ENCODE measurements at regions not wholly inside any gene's neighbourhood (a gene's known extent, or its start where the extent isn't known, plus 50 kb on each side); places are given as distances from the start of the nearest gene placed in this dataset.

- no peak overlapping the region for H2BK15ac ChIP-seq (ENCODE audit: low read depth, poor library complexity, severe bottlenecking)
- H2BK120ac ChIP-seq (ENCODE audit: low read depth, low read length), result no peak overlapping the region
- H3K4me1 ChIP-seq (ENCODE audit: control insufficient read depth, insufficient read depth, low read depth, low read length), result no peaks in the 10 kb centered on the region
- no peak overlapping the region for H3K14ac ChIP-seq (ENCODE audit: low read length in 2 of 2)
- H3K4me3 ChIP-seq (ENCODE audit: insufficient read depth in 1 of 2, low read depth in 1 of 2, low read length in 2 of 2), result no peak overlapping the region
- no peak overlapping the region for H4K91ac ChIP-seq (ENCODE audit: low read length)
- H2BK5ac ChIP-seq (ENCODE audit: low read depth, low read length, poor library complexity, severe bottlenecking), result no peak overlapping the region
- H3K4me2 ChIP-seq (ENCODE audit: low read length, poor library complexity, severe bottlenecking), result no peak overlapping the region
- H3K18ac ChIP-seq (ENCODE audit: low read depth in 1 of 2, low read length in 2 of 2), result no peak overlapping the region
- H3K23ac ChIP-seq (ENCODE audit: low read length in 2 of 2), result no peak overlapping the region
- 0% methylated on average over 1 of the region's 1 CpG for WGBS
- H2AFZ ChIP-seq (ENCODE audit: low read depth, low read length), result no peak overlapping the region
- no peak overlapping the region for H4K8ac ChIP-seq (ENCODE audit: low read length)
- H3K36me3 ChIP-seq (ENCODE audit: control insufficient read depth in 1 of 2, insufficient read depth in 2 of 2, low read depth in 1 of 2, low read length in 2 of 2), result no peaks in the 10 kb centered on the region
- no peak overlapping the region for H3K27ac ChIP-seq (ENCODE audit: low read length, poor library complexity, severe bottlenecking)
- DNase-seq, result no peak
- peaks cover 12% of the 10 kb centered on the region for H3K9me3 ChIP-seq (ENCODE audit: control insufficient read depth, low read length)
- H2BK12ac ChIP-seq (ENCODE audit: low read length in 2 of 2), result no peak overlapping the region
- H3K27me3 ChIP-seq (ENCODE audit: control insufficient read depth in 1 of 2, insufficient read depth in 1 of 2, low read length in 2 of 2), result no peaks in the 10 kb centered on the region
- H2AK5ac ChIP-seq (ENCODE audit: low read length, severe bottlenecking), result no peak overlapping the region
- no peak overlapping the region for H3K9ac ChIP-seq (ENCODE audit: low read length)
- no peaks in the 10 kb centered on the region for H3K79me1 ChIP-seq (replicated peaks; ENCODE audit: low read length, poor library complexity, severe bottlenecking)
- no peak overlapping the region for H3K4ac ChIP-seq (ENCODE audit: low read depth in 1 of 2, low read length in 2 of 2)
Observed at GRCh38 chr12:73517859-73518258, 1019.8 kb upstream of the ATXN7L3B start.

GRCh38 chr12:73529231-73529630 is 1008.4 kb upstream of the ATXN7L3B start:
- Histone ChIP-seq H3K9ac (ENCODE audit: low read length) (no peak overlapping the region), H3K18ac (ENCODE audit: low read depth in 1 of 2, low read length in 2 of 2) (no peak overlapping the region)

GRCh38 chr12:73529954-73530353 is 1007.7 kb upstream of the ATXN7L3B start:
- no peak for DNase-seq
- no peaks in the 10 kb centered on the region for H3K36me3 ChIP-seq (ENCODE audit: control insufficient read depth in 1 of 2, insufficient read depth in 2 of 2, low read depth in 1 of 2, low read length in 2 of 2)
- no peak overlapping the region for H3K9ac ChIP-seq (ENCODE audit: low read length)
- H3K4me2 ChIP-seq (ENCODE audit: low read length, poor library complexity, severe bottlenecking), result no peak overlapping the region
- H3K27ac ChIP-seq (ENCODE audit: low read length, poor library complexity, severe bottlenecking), result no peak overlapping the region
- H3K4ac ChIP-seq (ENCODE audit: low read depth in 1 of 2, low read length in 2 of 2), result no peak overlapping the region
- H2BK5ac ChIP-seq (ENCODE audit: low read depth, low read length, poor library complexity, severe bottlenecking), result no peak overlapping the region
- H2BK120ac ChIP-seq (ENCODE audit: low read depth, low read length), result no peak overlapping the region
- no peak overlapping the region for H3K18ac ChIP-seq (ENCODE audit: low read depth in 1 of 2, low read length in 2 of 2)
- H2AFZ ChIP-seq (ENCODE audit: low read depth, low read length), result no peak overlapping the region
- no peaks in the 10 kb centered on the region for H3K4me1 ChIP-seq (ENCODE audit: control insufficient read depth, insufficient read depth, low read depth, low read length)
- no peaks in the 10 kb centered on the region for H3K79me1 ChIP-seq (replicated peaks; ENCODE audit: low read length, poor library complexity, severe bottlenecking)
- no peak overlapping the region for H3K4me3 ChIP-seq (ENCODE audit: insufficient read depth in 1 of 2, low read depth in 1 of 2, low read length in 2 of 2)
- no peak overlapping the region for H2BK15ac ChIP-seq (ENCODE audit: low read depth, poor library complexity, severe bottlenecking)
- H4K8ac ChIP-seq (ENCODE audit: low read length), result no peak overlapping the region
- H3K14ac ChIP-seq (ENCODE audit: low read length in 2 of 2), result no peak overlapping the region
- no peak overlapping the region for H2BK12ac ChIP-seq (ENCODE audit: low read length in 2 of 2)
- peaks cover 8% of the 10 kb centered on the region for H3K9me3 ChIP-seq (ENCODE audit: control insufficient read depth, low read length)
- H3K27me3 ChIP-seq (ENCODE audit: control insufficient read depth in 1 of 2, insufficient read depth in 1 of 2, low read length in 2 of 2), result no peaks in the 10 kb centered on the region
- H4K91ac ChIP-seq (ENCODE audit: low read length), result no peak overlapping the region
- no peak overlapping the region for H2AK5ac ChIP-seq (ENCODE audit: low read length, severe bottlenecking)
- H3K23ac ChIP-seq (ENCODE audit: low read length in 2 of 2), result no peak overlapping the region

More at GRCh38 chr12:73529231-73529630, 1008.4 kb upstream of the ATXN7L3B start:
- Histone ChIP-seq H4K8ac (ENCODE audit: low read length) (no peak overlapping the region), H3K4me1 (ENCODE audit: control insufficient read depth, insufficient read depth, low read depth, low read length) (no peaks in the 10 kb centered on the region), H3K4ac (ENCODE audit: low read depth in 1 of 2, low read length in 2 of 2) (no peak overlapping the region), H2AFZ (ENCODE audit: low read depth, low read length) (no peak overlapping the region), H4K91ac (ENCODE audit: low read length) (no peak overlapping the region), H3K27ac (ENCODE audit: low read length, poor library complexity, severe bottlenecking) (no peak overlapping the region), H3K79me1 (replicated peaks; ENCODE audit: low read length, poor library complexity, severe bottlenecking) (no peaks in the 10 kb centered on the region), H2BK120ac (ENCODE audit: low read depth, low read length) (no peak overlapping the region), H2BK12ac (ENCODE audit: low read length in 2 of 2) (no peak overlapping the region), H2AK5ac (ENCODE audit: low read length, severe bottlenecking) (no peak overlapping the region), H3K9me3 (ENCODE audit: control insufficient read depth, low read length) (peaks cover 12% of the 10 kb centered on the region), H3K36me3 (ENCODE audit: control insufficient read depth in 1 of 2, insufficient read depth in 2 of 2, low read depth in 1 of 2, low read length in 2 of 2) (no peaks in the 10 kb centered on the region), H3K4me3 (ENCODE audit: insufficient read depth in 1 of 2, low read depth in 1 of 2, low read length in 2 of 2) (no peak overlapping the region), H2BK5ac (ENCODE audit: low read depth, low read length, poor library complexity, severe bottlenecking) (no peak overlapping the region), H3K14ac (ENCODE audit: low read length in 2 of 2) (no peak overlapping the region), H3K4me2 (ENCODE audit: low read length, poor library complexity, severe bottlenecking) (no peak overlapping the region), H3K23ac (ENCODE audit: low read length in 2 of 2) (no peak overlapping the region), H2BK15ac (ENCODE audit: low read depth, poor library complexity, severe bottlenecking) (no peak overlapping the region), H3K27me3 (ENCODE audit: control insufficient read depth in 1 of 2, insufficient read depth in 1 of 2, low read length in 2 of 2) (no peaks in the 10 kb centered on the region)
- DNase-seq, result no peak
- WGBS, result no CpG with 5 or more reads among the region's 1 CpG

- Histone ChIP-seq H3K4ac (ENCODE audit: low read depth in 1 of 2, low read length in 2 of 2) (no peak overlapping the region), H3K4me1 (ENCODE audit: control insufficient read depth, insufficient read depth, low read depth, low read length) (no peaks in the 10 kb centered on the region), H4K8ac (ENCODE audit: low read length) (no peak overlapping the region), H3K14ac (ENCODE audit: low read length in 2 of 2) (no peak overlapping the region), H3K4me2 (ENCODE audit: low read length, poor library complexity, severe bottlenecking) (no peak overlapping the region), H3K9ac (ENCODE audit: low read length) (no peak overlapping the region), H3K79me1 (replicated peaks; ENCODE audit: low read length, poor library complexity, severe bottlenecking) (no peaks in the 10 kb centered on the region), H4K91ac (ENCODE audit: low read length) (no peak overlapping the region), H3K27ac (ENCODE audit: low read length, poor library complexity, severe bottlenecking) (no peak overlapping the region), H2BK15ac (ENCODE audit: low read depth, poor library complexity, severe bottlenecking) (no peak overlapping the region), H2AK5ac (ENCODE audit: low read length, severe bottlenecking) (no peak overlapping the region), H2BK120ac (ENCODE audit: low read depth, low read length) (no peak overlapping the region), H3K23ac (ENCODE audit: low read length in 2 of 2) (no peak overlapping the region), H3K18ac (ENCODE audit: low read depth in 1 of 2, low read length in 2 of 2) (no peak overlapping the region), H3K9me3 (ENCODE audit: control insufficient read depth, low read length) (peaks cover 7% of the 10 kb centered on the region), H3K36me3 (ENCODE audit: control insufficient read depth in 1 of 2, insufficient read depth in 2 of 2, low read depth in 1 of 2, low read length in 2 of 2) (no peaks in the 10 kb centered on the region), H2BK12ac (ENCODE audit: low read length in 2 of 2) (no peak overlapping the region), H2AFZ (ENCODE audit: low read depth, low read length) (no peak overlapping the region), H3K4me3 (ENCODE audit: insufficient read depth in 1 of 2, low read depth in 1 of 2, low read length in 2 of 2) (no peak overlapping the region), H2BK5ac (ENCODE audit: low read depth, low read length, poor library complexity, severe bottlenecking) (no peak overlapping the region), H3K27me3 (ENCODE audit: control insufficient read depth in 1 of 2, insufficient read depth in 1 of 2, low read length in 2 of 2) (no peaks in the 10 kb centered on the region)
- DNase-seq, result peak; percentile 30
Observed at GRCh38 chr12:73531752-73532151, 1005.9 kb upstream of the ATXN7L3B start.

Data from mesenchymal stem cell (in vitro differentiated cells and primary cell).